Fibroblast of skin of scalp (primary cell): ENCODE measurements at regions not wholly inside any gene's neighbourhood (a gene's known extent, or its start where the extent isn't known, plus 50 kb on each side); places are given as distances from the start of the nearest gene placed in this dataset.
"Not testable (repeated sequence)": the region's sequence is repeated elsewhere in the genome, so short reads cannot be mapped to it uniquely, and the experiment has no call there.

ENCODE experiments used
- DNase-seq: peaks from one replicate; pipeline ENCODE4 v3.0.0-alpha.2; 2013

DNA sequence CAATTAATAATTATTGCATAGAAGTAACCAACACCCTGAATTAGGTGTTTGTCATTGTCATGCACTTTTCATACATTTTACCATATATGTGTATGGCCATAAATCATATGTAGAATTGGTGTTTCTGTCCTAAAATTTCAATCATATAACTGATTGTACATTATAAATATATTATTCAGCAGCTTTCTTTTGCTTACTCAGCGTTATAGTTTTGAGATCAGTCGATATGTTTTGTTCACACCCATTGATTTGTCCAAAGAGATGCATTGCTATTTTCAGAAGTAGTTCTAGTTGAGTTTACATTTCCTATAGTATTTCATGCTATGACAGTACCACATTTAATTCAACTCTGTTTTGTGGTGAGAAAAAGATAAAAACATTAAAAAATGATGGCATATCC lies 50.5 kb upstream of the PARP4 start:
- no peak for DNase-seq

DNA sequence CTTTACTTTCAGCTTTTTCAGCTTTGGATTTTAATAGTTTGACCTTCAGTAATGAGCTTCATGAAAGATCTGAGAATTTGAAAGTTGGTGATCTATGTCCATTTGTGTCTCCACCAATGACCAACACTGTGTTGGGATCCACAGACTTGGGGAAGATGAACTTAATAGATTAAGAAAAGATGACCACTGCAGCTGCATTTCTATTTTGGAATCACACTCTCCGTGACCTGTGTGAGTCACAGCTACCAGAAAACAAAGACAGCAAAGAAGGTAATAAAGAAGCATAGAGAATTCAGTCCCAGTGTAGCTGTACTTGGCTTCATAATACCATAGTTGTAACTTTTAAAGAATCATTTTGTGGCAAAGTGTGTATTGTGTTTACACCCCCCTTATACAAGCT lies 51.4 kb upstream of the PARP4 start:
- not testable (repeated sequence) for DNase-seq

- no peak for DNase-seq
Observed at GRCh38 chr13:24564881-24565280, 52.3 kb upstream of the PARP4 start.

DNA sequence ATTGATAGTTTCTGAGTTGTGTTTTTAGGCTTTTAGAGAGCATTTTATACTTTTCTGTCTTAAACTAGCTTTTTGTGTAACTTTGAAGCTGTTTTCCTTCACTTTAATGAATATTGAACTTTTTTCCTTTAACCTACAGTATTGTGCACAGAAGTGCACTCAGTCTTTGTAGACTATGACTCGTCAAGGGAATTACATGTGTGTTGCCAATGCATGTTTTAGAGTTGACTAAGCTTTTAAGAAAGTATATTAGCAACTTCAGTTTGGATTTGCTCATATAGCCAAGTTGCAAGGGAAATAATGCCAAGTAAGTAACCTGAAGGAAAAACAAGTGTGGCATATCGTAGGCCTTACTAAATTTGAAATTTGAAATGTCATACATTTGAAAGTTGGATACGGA lies 55.0 kb upstream of the PARP4 start:
- peak; percentile 54 for DNase-seq

GRCh38 chr13:24574847-24575246 lies 62.3 kb upstream of the PARP4 start:
- no peak for DNase-seq

DNA sequence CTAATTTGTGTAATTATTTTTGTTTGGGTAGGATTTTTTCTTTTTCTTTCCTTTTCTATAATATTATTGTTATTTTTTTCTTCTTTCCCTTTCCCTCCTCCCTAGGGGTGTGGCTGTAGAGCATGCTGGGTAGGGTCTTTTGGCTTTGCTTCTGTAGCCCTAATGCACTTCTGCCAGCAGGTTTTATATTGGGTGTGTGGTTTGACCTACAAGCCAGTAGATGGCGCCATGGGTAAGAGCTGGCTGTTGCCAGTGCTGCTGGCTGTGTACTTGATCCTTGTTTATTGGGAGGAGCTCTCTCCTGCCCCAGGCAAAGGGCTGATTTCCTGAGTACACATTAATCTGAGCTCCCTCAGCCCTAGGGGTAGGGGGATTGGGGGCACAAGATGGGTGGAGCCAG lies 67.7 kb upstream of the PARP4 start:
- peak; percentile 47 for DNase-seq

- not testable (repeated sequence) for DNase-seq
Observed at GRCh38 chr13:24581578-24581977, 69.0 kb upstream of the PARP4 start.

DNA sequence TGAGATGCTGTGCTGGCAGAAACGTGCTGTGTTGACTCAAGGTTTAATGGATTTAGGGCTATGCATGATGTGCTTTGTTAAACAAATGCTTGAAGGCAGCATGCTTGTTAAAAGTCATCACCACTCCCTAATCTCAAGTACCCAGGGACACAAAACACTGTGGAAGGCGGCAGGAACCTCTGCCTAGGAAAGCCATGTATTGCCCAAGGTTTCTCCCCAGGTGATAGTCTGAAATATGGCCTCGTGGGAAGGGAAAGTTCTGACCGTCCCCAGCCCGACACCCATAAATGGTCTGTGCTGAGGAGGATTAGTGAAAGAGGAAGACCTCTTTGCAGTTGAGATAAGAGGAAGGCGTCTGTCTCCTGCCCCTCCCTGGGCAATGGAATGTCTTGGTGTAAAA lies 79.1 kb upstream of the PARP4 start:
- DNase-seq: not testable (repeated sequence)

- DNase-seq: not testable (repeated sequence)
Observed at GRCh38 chr13:24597906-24598670, 82.1 kb upstream of the ATP12A start.

GRCh38 chr13:24599019-24599791 lies 81.0 kb upstream of the ATP12A start:
- DNase-seq: not testable (repeated sequence)

DNA sequence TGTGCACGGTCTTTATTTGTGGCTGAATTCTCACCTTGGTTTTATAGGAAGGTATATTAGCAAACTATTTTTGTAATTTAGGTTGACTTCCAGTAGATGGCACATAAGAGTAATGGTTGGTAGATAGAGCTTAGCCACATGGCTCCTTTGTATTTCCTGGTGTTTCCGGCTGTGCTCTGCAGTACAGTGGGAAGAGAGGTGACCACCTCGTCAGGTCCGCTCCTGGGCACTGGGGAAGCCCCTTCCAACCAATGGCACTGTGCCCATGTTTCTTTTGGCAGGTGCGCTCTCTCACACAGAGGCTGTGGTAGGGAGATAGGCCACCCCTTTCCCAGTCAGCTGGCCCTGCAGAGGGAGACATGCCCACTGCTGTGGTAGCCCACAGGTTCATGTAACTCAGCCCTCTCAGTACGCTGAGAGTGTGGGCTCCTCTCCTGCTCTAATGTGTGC lies 74.3 kb upstream of the ATP12A start:
- DNase-seq: peak; percentile 18

- DNase-seq: no peak
Observed at GRCh38 chr13:24606486-24607170, 73.6 kb upstream of the ATP12A start.

GRCh38 chr13:24610956-24611355 lies 69.3 kb upstream of the ATP12A start:
- DNase-seq: no peak

- DNase-seq: no peak
Observed at GRCh38 chr13:24612726-24613125, 67.5 kb upstream of the ATP12A start.

- DNase-seq: no peak
Observed at GRCh38 chr13:24613128-24613527, 67.1 kb upstream of the ATP12A start.

- DNase-seq: no peak
Observed at GRCh38 chr13:24613755-24614154, 66.5 kb upstream of the ATP12A start.

DNA sequence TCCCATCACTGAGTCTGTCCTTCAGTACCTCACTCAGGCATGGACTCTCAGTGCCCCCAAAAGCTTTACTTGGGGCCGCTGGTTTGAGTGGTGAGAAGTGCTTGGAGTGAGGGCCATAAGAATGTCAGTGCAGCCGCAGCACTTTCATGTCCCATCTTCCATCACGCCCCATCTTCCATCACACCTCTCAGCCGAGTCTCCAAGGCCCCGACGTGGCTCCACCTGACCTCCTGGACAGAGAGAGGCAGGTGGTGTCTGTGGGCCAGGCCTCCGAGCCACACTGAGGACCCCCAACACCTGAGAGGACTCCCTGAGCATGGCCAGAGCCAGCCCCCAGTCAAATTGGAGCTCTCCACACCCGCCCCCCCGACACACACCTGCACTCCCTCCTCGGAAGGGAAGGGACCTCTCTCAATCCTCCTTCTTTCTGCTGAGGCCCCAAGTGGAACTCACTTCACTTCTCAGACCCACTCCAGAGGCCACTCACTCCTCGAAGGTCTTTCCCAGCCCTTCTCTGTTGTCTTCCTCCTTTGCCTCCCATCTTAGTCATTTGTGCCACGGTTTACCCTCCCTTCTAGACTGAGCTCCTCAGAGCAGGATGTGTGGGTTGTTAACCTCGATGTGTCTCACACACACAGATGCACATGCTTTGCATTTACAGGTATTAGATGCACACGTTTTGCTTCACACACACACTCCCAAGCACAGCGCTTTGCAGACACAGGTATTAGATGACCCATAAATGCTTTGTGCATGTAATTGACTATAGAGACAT lies 65.7 kb upstream of the ATP12A start:
- DNase-seq: no peak

GRCh38 chr13:24615114-24615513 lies 65.1 kb upstream of the ATP12A start:
- no peak for DNase-seq

DNA sequence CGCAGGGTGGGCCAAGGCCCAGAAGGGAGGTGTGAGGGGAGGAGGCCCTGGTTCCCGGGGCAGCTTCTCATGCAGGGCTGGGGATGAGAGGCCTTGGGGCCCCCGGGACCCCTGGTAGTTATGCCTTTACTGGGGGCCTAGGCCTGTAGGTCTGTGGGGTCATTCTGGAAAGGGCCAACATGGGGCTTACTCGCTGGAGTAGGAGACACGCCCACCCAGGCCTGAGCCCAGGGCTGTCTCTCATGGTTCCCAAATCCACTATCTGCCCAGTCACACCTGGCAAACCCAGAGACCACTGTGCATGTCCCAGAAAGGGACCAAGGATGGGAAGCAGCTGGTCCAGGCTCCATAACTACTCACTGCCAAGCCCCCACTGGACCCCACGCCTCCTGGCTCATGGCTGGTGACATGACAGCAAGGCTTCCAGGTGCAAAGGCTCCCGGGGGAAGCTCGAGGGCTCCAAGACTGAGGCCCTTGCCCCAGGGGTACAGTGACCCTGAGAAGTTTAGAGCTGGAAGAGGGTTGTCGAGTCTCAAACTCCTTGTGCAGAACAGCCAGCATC lies 64.2 kb upstream of the ATP12A start:
- no peak for DNase-seq

DNA sequence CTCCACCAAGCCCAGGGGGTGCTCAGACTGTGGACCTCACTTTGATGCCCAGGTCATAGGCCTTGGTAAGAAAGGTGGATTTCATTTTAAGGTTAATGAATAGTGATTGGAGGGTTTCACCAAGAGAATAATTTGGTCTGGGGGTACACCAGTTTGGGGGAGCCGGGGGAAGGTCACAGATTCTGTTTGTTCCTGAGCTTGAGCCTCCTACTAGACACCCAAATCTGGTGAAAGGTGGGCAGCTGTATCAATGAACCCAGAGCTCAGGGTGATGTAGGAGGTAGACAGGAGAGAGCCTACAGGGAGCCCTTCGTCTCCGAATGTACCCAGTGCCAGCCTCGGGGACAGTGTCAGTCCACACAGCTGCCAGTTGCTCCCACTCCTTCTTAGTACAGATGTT lies 63.7 kb upstream of the ATP12A start:
- no peak for DNase-seq

DNA sequence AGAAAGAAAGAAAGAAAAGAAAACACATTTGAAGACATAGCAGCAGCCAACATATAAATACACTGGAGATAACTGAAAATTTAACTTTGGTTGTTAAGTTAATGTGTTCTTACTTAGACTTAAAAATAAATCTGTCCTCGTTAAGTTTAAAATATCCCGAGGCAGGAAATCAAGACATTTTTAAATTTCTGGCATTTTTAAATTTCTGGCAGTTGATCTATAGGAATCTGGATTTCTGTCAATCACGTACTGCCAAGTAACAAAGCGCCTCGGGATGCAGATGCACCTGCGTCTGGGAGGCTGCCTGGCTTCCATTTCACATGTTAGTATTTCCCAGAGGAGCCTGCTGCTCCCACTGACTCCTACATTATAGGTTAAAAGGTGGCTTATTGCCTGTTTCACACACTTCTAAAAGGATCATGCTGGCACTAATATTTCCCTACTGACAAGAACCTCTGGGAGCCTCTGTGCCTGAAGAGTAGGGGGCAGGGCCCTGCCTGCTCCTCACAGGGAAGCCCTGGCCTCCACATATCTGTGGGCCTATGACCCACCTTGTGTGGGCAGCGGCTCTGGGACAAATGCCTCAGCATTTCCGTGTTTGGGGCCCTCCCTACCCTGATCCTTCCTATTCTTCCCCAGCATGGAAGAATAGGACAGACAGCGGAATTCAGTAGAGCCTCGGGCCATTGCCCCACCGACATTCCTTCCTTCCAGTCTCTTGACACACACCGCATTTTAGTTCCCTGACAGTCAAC lies 62.8 kb upstream of the ATP12A start:
- DNase-seq: no peak
